GM12872 (cell line): ENCODE measurements at regions not wholly inside any gene's neighbourhood (a gene's known extent, or its start where the extent isn't known, plus 50 kb on each side); places are given as distances from the start of the nearest gene placed in this dataset.

ENCODE experiments used
- TF ChIP-seq, protein P1 (sequence below): IDR thresholded peaks from 3 replicates; pipeline ENCODE4 v1.5.1; 2011; ENCODE audit warnings: low read depth, mild to moderate bottlenecking, low read length, moderate library complexity; ENCODE audit not compliant: insufficient read depth

- TF ChIP-seq, protein P1, sequence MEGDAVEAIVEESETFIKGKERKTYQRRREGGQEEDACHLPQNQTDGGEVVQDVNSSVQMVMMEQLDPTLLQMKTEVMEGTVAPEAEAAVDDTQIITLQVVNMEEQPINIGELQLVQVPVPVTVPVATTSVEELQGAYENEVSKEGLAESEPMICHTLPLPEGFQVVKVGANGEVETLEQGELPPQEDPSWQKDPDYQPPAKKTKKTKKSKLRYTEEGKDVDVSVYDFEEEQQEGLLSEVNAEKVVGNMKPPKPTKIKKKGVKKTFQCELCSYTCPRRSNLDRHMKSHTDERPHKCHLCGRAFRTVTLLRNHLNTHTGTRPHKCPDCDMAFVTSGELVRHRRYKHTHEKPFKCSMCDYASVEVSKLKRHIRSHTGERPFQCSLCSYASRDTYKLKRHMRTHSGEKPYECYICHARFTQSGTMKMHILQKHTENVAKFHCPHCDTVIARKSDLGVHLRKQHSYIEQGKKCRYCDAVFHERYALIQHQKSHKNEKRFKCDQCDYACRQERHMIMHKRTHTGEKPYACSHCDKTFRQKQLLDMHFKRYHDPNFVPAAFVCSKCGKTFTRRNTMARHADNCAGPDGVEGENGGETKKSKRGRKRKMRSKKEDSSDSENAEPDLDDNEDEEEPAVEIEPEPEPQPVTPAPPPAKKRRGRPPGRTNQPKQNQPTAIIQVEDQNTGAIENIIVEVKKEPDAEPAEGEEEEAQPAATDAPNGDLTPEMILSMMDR, result no peak
Measured at GRCh38 chr15:66615846-66616245, 50.0 kb upstream of the LCTL start.

DNA sequence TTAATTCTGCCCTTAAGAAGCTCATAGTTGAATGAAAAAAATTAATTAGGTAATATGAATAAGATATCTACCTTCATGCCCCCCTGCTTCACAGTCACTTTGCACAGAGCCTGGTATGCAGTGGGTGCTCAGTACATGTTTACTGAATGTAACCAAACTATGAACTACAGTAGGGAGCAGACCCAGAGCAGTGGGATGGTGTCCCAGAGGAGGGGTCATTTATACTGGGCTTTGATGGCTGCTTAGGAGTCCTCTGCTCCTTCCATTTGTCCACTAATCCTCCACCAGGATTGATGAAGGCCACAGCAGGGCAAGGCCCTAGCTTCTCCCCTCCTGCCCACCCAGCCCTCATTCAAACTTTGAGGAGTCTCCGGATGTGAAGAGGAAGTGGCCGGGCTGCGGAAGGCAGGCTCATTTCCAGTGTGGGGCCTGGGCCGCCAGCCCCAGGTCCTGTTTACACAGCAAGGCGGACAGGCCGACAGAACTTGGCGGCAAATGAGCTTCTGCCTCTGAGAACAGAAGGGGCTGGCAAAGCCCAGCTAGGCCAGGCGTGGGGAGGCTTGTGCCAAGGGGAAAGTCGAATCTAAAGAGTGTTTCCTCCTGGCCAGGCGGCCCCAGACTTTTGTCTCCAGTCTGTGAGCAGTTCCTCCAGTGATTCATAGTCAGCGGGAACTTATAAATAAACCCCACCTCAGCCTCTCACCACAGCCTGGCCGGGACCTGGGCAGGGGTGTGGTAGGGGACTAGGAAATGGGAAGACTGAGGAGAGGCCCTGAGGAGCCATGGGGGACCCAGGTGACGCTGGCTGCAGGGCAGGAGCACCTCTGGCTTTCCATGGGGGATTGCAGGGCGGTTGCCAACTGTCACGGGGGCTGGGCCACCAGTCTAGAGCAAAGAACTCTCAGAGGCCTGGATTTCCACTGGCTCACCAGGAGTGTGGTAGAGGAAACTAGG lies 51.6 kb upstream of the LCTL start:
- TF ChIP-seq, protein P1, result no peak

GRCh38 chr15:66619152-66619903 lies 53.5 kb upstream of the LCTL start:
- TF ChIP-seq, protein P1, result peak; percentile 91

- TF ChIP-seq, protein P1, result no peak
Measured at GRCh38 chr15:66620341-66620740, 54.5 kb upstream of the LCTL start.

GRCh38 chr15:66620744-66621344 lies 55.0 kb upstream of the LCTL start:
- TF ChIP-seq, protein P1, result no peak

DNA sequence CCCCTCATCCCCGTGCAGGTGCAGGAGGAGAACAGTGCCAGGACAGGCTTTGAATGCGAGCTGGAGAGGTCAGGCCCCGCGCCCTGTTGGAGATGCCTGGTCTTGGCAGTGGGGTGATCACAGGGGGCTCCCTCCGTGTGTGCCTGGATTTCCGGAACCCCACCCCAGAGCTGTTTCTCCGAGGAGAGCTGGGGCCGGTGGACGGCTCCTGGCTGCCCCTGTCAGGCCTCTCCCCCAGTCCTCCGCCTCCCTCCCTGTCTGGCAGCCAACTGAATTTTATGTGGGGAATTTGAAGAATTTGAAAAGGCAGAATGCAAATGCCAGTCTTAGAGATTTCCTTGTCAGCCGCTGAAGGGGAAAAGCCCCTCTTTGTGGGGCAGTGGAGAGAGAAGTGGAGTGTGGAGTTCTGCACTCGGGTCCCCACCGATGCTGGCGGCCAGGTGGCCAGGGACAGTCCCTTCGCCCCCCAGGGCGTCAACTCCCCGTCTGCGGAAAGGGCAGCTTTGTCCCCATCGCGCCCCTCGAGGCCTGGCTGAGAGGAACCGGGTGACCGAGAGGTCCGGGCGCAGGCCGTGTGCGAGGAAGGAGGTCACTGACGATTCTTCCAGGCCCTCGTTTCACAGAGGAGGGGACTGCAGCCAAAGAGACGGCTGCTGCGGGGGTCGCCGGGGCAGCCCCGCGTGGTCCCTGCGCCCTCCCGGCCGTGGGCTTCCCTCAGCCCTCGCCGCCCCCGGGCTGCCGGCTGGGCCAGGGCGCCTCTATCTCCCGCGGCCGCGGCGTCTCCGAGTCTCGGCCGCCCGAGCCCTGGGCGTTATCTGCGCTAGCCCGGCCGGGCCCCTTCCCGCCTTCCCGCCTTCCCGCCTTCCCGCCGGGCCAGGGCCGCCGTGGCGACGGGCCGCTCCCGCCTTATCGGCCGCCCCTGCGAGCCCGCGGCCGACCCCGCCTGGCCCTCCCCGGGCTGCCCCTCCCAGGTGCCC lies 56.0 kb upstream of the LCTL start:
- TF ChIP-seq, protein P1, result no peak
